Inflammatory macrophage treated with lipopolysaccharide for 4 hours (primary cell): ENCODE measurements at regions not wholly inside any gene's neighbourhood (a gene's known extent, or its start where the extent isn't known, plus 50 kb on each side); places are given as distances from the start of the nearest gene placed in this dataset.
"Not testable (repeated sequence)": the region's sequence is repeated elsewhere in the genome, so short reads cannot be mapped to it uniquely, and the experiment has no call there.

Experiments
- DNase-seq: peaks from one replicate; pipeline ENCODE4 v3.0.0-alpha.2; 2020

DNA sequence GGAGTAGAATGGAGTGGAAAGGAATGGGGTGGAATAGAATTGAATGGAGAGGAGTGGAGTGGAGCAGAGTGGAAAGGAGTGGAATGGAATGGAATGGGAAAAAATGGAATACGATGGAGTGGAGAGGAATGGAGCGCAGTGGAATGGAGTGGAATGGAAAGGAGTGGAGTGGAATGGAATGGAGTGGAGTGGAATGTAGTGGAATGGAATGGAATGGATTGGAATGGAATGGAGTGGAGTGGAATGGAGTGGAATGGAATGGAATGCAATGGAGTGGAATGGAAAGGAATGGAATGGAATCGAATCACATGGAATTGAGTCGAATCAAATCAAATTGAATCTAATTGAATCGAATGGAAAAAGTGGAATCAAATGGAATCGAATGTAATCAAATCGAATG lies 1016.1 kb downstream of the CDY1 start:
- DNase-seq, result no peak

- not testable (repeated sequence) for DNase-seq
Observed at GRCh38 chrY:26645856-26646255, 1023.9 kb downstream of the CDY1 start.

- not testable (repeated sequence) for DNase-seq
Observed at GRCh38 chrY:26648240-26648639, 1026.3 kb downstream of the CDY1 start.

DNA sequence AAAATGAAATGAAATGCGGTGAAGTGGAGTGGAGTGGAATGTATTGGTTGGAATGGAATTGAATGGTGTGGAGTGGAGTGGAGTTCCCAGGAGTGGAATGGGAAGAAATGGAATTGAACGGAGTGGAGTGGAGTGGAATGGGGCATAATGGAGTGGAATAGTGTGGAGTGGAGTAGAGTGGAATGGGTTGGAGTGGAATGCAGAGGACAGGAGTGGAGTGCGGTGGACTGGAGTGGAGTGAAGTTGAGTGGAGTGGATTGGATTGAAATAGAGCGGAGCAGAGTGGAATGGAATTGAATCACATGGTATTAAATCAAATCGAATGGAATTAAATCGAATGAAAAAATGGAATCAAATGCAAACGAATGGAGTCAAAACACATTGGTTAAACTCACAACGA lies 1042.3 kb downstream of the CDY1 start:
- DNase-seq, result not testable (repeated sequence)

- not testable (repeated sequence) for DNase-seq
Observed at GRCh38 chrY:26666691-26667090, 1044.8 kb downstream of the CDY1 start.

GRCh38 chrY:26669243-26669642 lies 1047.3 kb downstream of the CDY1 start:
- not testable (repeated sequence) for DNase-seq

DNA sequence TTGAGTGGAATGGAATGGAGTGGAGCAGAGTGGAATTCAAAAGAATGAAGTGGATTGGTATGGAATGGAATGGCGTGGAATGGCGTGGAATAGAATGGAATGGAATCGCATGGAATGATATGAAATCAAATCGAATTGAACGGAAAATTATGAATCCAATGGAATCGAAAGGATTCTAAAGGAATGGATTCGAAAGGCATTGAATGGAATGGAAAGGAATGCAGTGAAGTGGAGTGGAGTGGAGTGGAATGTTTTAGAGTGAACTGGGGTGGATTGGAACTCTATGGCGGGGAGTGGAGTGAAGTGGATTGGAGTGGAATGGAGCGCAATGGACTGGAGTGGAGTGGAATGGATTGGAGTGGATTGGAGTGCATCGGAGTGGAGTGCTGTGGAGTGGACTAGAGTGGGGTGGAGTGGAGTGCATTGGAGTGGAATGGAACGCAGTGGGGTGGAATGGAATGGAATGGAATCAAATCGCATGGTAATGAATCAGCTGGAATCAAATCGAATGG lies 1048.5 kb downstream of the CDY1 start:
- DNase-seq, result not testable (repeated sequence)

- DNase-seq, result peak; percentile 8
Observed at GRCh38 chrY:26670881-26671879, 1049.3 kb downstream of the CDY1 start.
